ENCODE measurements at regions not wholly inside any gene's neighbourhood (a gene's known extent, or its start where the extent isn't known, plus 50 kb on each side); places are given as distances from the start of the nearest gene placed in this dataset.

DNA sequence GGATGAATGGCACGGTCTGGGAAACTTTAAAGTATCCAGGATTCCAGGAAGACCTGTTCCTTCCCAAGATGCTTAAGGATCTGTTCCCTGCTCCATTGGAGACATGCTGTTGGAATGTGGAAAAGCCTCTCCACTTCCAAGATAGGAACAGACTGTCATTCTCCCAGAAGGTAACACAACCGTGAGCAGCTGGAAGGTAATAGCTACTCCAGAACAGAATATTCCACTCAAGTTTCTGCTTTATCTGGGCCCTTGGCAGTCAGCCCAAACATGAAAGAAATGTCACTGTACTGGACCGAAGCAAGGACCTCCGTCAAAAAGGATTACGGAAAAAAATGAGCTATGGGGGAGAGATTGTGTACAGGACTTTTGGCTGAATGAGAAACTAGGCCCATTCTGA is 420.9 kb upstream of the NBEA start:
- no peaks in the 10 kb centered on the region for H3K9me3 ChIP-seq (ENCODE audit: insufficient read depth, low read depth, low read length)
- H3K4ac ChIP-seq (ENCODE audit: low read depth, low read length): no peak overlapping the region
- no CpG with 5 or more reads among the region's 5 CpGs for WGBS (ENCODE audit: extremely low coverage, insufficient coverage, insufficient read length)
- H3K4me3 ChIP-seq (ENCODE audit: low read depth, low read length): no peak overlapping the region
- H3K79me2 ChIP-seq (ENCODE audit: control insufficient read depth, insufficient read depth, low read length, poor library complexity): no peaks in the 10 kb centered on the region
- H3K9ac ChIP-seq (ENCODE audit: low read length): no peak overlapping the region
- no peak overlapping the region for H2BK5ac ChIP-seq (ENCODE audit: low read depth, low read length, poor library complexity)
- no peak overlapping the region for H2AK5ac ChIP-seq (ENCODE audit: low read length)
- no peaks in the 10 kb centered on the region for H3K27me3 ChIP-seq (ENCODE audit: insufficient read depth, low read length)
- H4K12ac ChIP-seq (ENCODE audit: low read depth, low read length): no peak overlapping the region
- no peak overlapping the region for H2BK12ac ChIP-seq (ENCODE audit: low read length)
- H3K23ac ChIP-seq (ENCODE audit: low read length): no peak overlapping the region
- H3K14ac ChIP-seq (ENCODE audit: low read length): no peak overlapping the region
- no peak overlapping the region for H2AFZ ChIP-seq (ENCODE audit: insufficient read depth, low read length, poor library complexity)
- H3K36me3 ChIP-seq (ENCODE audit: control insufficient read depth in 1 of 2, insufficient read depth in 2 of 2, low read length in 2 of 2): no peaks in the 10 kb centered on the region
- H3K18ac ChIP-seq (ENCODE audit: low read length): no peak overlapping the region
- H3K27ac ChIP-seq (ENCODE audit: low read depth, low read length): no peak overlapping the region
- H3K79me1 ChIP-seq (ENCODE audit: low read length): no peaks in the 10 kb centered on the region
- H4K8ac ChIP-seq (ENCODE audit: low read depth, low read length): no peak overlapping the region
- H3K4me1 ChIP-seq (ENCODE audit: control insufficient read depth in 1 of 2, insufficient read depth in 2 of 2, low read length in 2 of 2): peaks cover 0 to 4% of the 10 kb centered on the region in 2 experiments
- H2BK120ac ChIP-seq (ENCODE audit: insufficient read depth, low read length, poor library complexity): no peak overlapping the region
- DNase-seq: peak; percentile 67 to 78
- no peak overlapping the region for H3K4me2 ChIP-seq (ENCODE audit: low read length)
- H4K91ac ChIP-seq (ENCODE audit: low read depth, low read length): no peak overlapping the region

DNA sequence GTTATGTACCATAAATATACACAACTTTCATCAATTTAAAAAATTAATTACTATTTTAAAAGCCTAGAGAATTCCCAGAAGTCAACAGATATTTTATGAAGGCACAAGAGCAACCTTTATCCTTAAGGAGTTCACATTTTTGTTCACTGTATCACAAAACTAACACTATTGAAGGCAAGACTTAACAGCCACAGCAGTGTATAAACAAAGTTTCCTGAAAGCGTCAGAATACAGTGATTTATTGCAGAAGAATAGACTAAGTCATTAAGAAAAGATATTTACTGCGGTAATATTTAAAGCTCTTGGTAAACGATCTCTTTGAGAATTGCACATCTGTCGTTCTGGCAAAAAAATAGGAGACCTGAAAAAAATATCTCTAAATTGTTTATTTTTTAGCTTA is 419.3 kb upstream of the NBEA start:
- no peak overlapping the region for H3K4ac ChIP-seq (ENCODE audit: low read depth, low read length)
- H2BK12ac ChIP-seq (ENCODE audit: low read length): no peak overlapping the region
- no peaks in the 10 kb centered on the region for H3K79me2 ChIP-seq (ENCODE audit: control insufficient read depth, insufficient read depth, low read length, poor library complexity)
- H3K23ac ChIP-seq (ENCODE audit: low read length): no peak overlapping the region
- no peak overlapping the region for H3K27ac ChIP-seq (ENCODE audit: low read depth, low read length)
- no peak overlapping the region for H4K12ac ChIP-seq (ENCODE audit: low read depth, low read length)
- peaks cover 2% of the 10 kb centered on the region for H3K9me3 ChIP-seq (ENCODE audit: insufficient read depth, low read depth, low read length)
- H3K4me3 ChIP-seq (ENCODE audit: low read depth, low read length): no peak overlapping the region
- no peaks in the 10 kb centered on the region for H3K27me3 ChIP-seq (ENCODE audit: insufficient read depth, low read length)
- H3K18ac ChIP-seq (ENCODE audit: low read length): no peak overlapping the region
- H2BK120ac ChIP-seq (ENCODE audit: insufficient read depth, low read length, poor library complexity): no peak overlapping the region
- H4K8ac ChIP-seq (ENCODE audit: low read depth, low read length): no peak overlapping the region
- H3K4me1 ChIP-seq (ENCODE audit: control insufficient read depth in 1 of 2, insufficient read depth in 2 of 2, low read length in 2 of 2): peaks cover 0 to 4% of the 10 kb centered on the region in 2 experiments
- H3K79me1 ChIP-seq (ENCODE audit: low read length): no peaks in the 10 kb centered on the region
- H2AK5ac ChIP-seq (ENCODE audit: low read length): no peak overlapping the region
- no peak overlapping the region for H2AFZ ChIP-seq (ENCODE audit: insufficient read depth, low read length, poor library complexity)
- no peak overlapping the region for H3K9ac ChIP-seq (ENCODE audit: low read length)
- no peaks in the 10 kb centered on the region for H3K36me3 ChIP-seq (ENCODE audit: control insufficient read depth in 1 of 2, insufficient read depth in 2 of 2, low read length in 2 of 2)
- no peak overlapping the region for H3K14ac ChIP-seq (ENCODE audit: low read length)
- WGBS (ENCODE audit: extremely low coverage, insufficient coverage, insufficient read length): no CpG with 5 or more reads among the region's 4 CpGs
- DNase-seq: no peak
- no peak overlapping the region for H3K4me2 ChIP-seq (ENCODE audit: low read length)
- no peak overlapping the region for H4K91ac ChIP-seq (ENCODE audit: low read depth, low read length)
- H2BK5ac ChIP-seq (ENCODE audit: low read depth, low read length, poor library complexity): no peak overlapping the region

DNA sequence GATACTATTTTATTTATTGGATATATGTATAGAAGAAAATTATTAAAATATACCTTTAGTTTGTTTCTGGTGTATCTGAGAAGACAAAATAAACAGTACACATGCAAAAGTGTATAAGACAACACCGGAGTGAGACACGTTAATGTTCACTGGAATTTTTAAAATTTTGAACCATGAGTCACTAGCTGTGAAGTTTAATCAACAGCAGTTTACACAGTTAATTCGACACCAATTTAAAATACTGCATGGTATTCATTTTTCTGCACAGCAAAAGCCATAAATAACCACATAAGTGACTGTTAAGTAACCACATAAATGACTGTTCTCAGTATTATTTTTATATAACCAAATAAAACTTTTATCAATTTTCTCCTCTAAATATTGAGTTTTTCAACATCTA is 418.7 kb upstream of the NBEA start:
- H2BK12ac ChIP-seq (ENCODE audit: low read length): no peak overlapping the region
- peaks cover 2% of the 10 kb centered on the region for H3K9me3 ChIP-seq (ENCODE audit: insufficient read depth, low read depth, low read length)
- no peak overlapping the region for H2AFZ ChIP-seq (ENCODE audit: insufficient read depth, low read length, poor library complexity)
- no peak overlapping the region for H3K23ac ChIP-seq (ENCODE audit: low read length)
- peak in 1 of 2 donors; percentile 12 for DNase-seq
- H4K8ac ChIP-seq (ENCODE audit: low read depth, low read length): no peak overlapping the region
- H3K79me2 ChIP-seq (ENCODE audit: control insufficient read depth, insufficient read depth, low read length, poor library complexity): no peaks in the 10 kb centered on the region
- peaks cover 0 to 4% of the 10 kb centered on the region in 2 experiments for H3K4me1 ChIP-seq (ENCODE audit: control insufficient read depth in 1 of 2, insufficient read depth in 2 of 2, low read length in 2 of 2)
- no peaks in the 10 kb centered on the region for H3K27me3 ChIP-seq (ENCODE audit: insufficient read depth, low read length)
- no peak overlapping the region for H4K12ac ChIP-seq (ENCODE audit: low read depth, low read length)
- H3K14ac ChIP-seq (ENCODE audit: low read length): no peak overlapping the region
- no peak overlapping the region for H3K9ac ChIP-seq (ENCODE audit: low read length)
- H3K79me1 ChIP-seq (ENCODE audit: low read length): no peaks in the 10 kb centered on the region
- WGBS (ENCODE audit: extremely low coverage, insufficient coverage, insufficient read length): no CpG with 5 or more reads among the region's 3 CpGs
- no peak overlapping the region for H2BK120ac ChIP-seq (ENCODE audit: insufficient read depth, low read length, poor library complexity)
- H3K4me3 ChIP-seq (ENCODE audit: low read depth, low read length): no peak overlapping the region
- no peak overlapping the region for H3K18ac ChIP-seq (ENCODE audit: low read length)
- H3K4ac ChIP-seq (ENCODE audit: low read depth, low read length): no peak overlapping the region
- no peak overlapping the region for H3K4me2 ChIP-seq (ENCODE audit: low read length)
- H3K36me3 ChIP-seq (ENCODE audit: control insufficient read depth in 1 of 2, insufficient read depth in 2 of 2, low read length in 2 of 2): no peaks in the 10 kb centered on the region
- no peak overlapping the region for H2BK5ac ChIP-seq (ENCODE audit: low read depth, low read length, poor library complexity)
- H2AK5ac ChIP-seq (ENCODE audit: low read length): no peak overlapping the region
- no peak overlapping the region for H4K91ac ChIP-seq (ENCODE audit: low read depth, low read length)
- H3K27ac ChIP-seq (ENCODE audit: low read depth, low read length): no peak overlapping the region

DNA sequence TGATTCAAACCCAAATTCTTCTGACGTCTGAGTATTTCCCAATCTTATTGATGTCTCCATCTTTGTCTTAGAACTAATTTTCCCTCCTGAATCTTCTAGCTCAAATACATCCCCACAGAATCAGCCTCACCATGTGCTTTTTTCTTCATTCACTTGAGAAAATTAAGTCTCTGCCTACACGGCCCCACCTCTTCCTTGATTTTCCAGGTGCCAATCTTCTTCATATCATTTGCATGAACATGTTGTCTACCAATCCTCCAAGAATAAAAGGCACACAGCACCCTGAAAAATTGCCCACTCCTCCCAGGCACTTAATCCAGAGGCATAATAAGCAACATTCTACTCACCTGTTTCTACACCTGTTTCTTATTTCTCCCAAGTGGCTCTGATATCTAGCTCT is 408.1 kb upstream of the NBEA start:
- no peaks in the 10 kb centered on the region for H3K4me1 ChIP-seq (ENCODE audit: control insufficient read depth in 1 of 2, insufficient read depth in 2 of 2, low read length in 2 of 2)
- H3K36me3 ChIP-seq (ENCODE audit: control insufficient read depth in 1 of 2, insufficient read depth in 2 of 2, low read length in 2 of 2): no peaks in the 10 kb centered on the region
- H2BK5ac ChIP-seq (ENCODE audit: low read depth, low read length, poor library complexity): no peak overlapping the region
- no peak overlapping the region for H3K27ac ChIP-seq (ENCODE audit: low read depth, low read length)
- DNase-seq: no peak
- no peaks in the 10 kb centered on the region for H3K79me2 ChIP-seq (ENCODE audit: control insufficient read depth, insufficient read depth, low read length, poor library complexity)
- H3K23ac ChIP-seq (ENCODE audit: low read length): no peak overlapping the region
- no peak overlapping the region for H3K18ac ChIP-seq (ENCODE audit: low read length)
- H3K27me3 ChIP-seq (ENCODE audit: insufficient read depth, low read length): no peaks in the 10 kb centered on the region
- no peak overlapping the region for H4K8ac ChIP-seq (ENCODE audit: low read depth, low read length)
- no peak overlapping the region for H4K91ac ChIP-seq (ENCODE audit: low read depth, low read length)
- no peak overlapping the region for H3K4me3 ChIP-seq (ENCODE audit: low read depth, low read length)
- no peak overlapping the region for H2BK120ac ChIP-seq (ENCODE audit: insufficient read depth, low read length, poor library complexity)
- no peak overlapping the region for H3K9ac ChIP-seq (ENCODE audit: low read length)
- no peak overlapping the region for H2AK5ac ChIP-seq (ENCODE audit: low read length)
- no peaks in the 10 kb centered on the region for H3K79me1 ChIP-seq (ENCODE audit: low read length)
- H3K9me3 ChIP-seq (ENCODE audit: insufficient read depth, low read depth, low read length): peaks cover 2% of the 10 kb centered on the region
- no peak overlapping the region for H3K4me2 ChIP-seq (ENCODE audit: low read length)
- no peak overlapping the region for H4K12ac ChIP-seq (ENCODE audit: low read depth, low read length)
- H2BK12ac ChIP-seq (ENCODE audit: low read length): no peak overlapping the region
- H2AFZ ChIP-seq (ENCODE audit: insufficient read depth, low read length, poor library complexity): no peak overlapping the region
- H3K14ac ChIP-seq (ENCODE audit: low read length): no peak overlapping the region
- H3K4ac ChIP-seq (ENCODE audit: low read depth, low read length): no peak overlapping the region
- no CpG with 5 or more reads among the region's 2 CpGs for WGBS (ENCODE audit: extremely low coverage, insufficient coverage, insufficient read length)

All from trophoblast cell (in vitro differentiated cells and primary cell).